Stimulated activated effector memory CD8-positive, alpha-beta T cell treated with anti-CD3 and anti-CD28 coated beads, Interleukin-12 subunit alpha, Interleukin-12 subunit beta, amount 100 ng/mL, for 72 hours (primary cell): ENCODE measurements at regions not wholly inside any gene's neighbourhood (a gene's known extent, or its start where the extent isn't known, plus 50 kb on each side); places are given as distances from the start of the nearest gene placed in this dataset.

Experiments used
- ATAC-seq: fragments of 150-1000 bp; cut with Tn5 transposase; 2 replicates; pipeline ENCODE4 v1.10.0; 2021
- DNase-seq, 2 donors: peaks; one replicate each; pipeline ENCODE4 v3.0.0; 2021 to 2022; ENCODE audit warnings: low spot score in 2 of 2
- H3K27ac Mint-ChIP-seq: one replicate; pipeline ENCODE4 v1.8.0; 2022; ENCODE audit warnings: mild to moderate bottlenecking, mixed read lengths
- H3K36me3 Mint-ChIP-seq: one replicate; pipeline ENCODE4 v1.8.0; 2022; ENCODE audit warnings: mild to moderate bottlenecking, mixed read lengths
- H3K4me1 Mint-ChIP-seq: one replicate; pipeline ENCODE4 v1.8.0; 2022; ENCODE audit warnings: mixed read lengths
- H3K4me3 Mint-ChIP-seq: one replicate; pipeline ENCODE4 v1.8.0; 2022; ENCODE audit warnings: mild to moderate bottlenecking, mixed read lengths
- H3K9me3 Mint-ChIP-seq: one replicate; pipeline ENCODE4 v1.8.0; 2022; ENCODE audit warnings: mixed read lengths

DNA sequence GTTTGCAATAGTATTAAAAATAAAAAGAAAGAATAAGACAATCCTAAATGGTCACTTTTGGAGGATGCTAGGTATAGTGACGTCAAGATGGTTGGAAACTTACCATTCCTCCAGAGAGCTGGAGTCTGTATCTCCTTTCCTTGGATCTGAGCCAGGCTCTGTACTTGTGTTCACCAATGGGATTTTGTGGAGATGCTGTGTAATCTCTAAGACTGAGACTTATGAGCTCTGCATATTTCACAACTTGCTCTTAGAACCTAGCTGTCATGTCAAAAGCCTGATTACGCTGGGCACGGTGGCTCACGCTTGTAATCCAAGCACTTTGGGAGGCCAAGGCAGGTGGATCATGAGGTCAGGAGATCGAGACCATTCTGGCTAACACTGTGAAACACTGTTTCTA is 126.8 kb upstream of the CLSTN2 start:
- Mint-ChIP-seq H3K4me1 (no peaks in the 10 kb centered on the region), H3K36me3 (no peaks in the 10 kb centered on the region), H3K27ac (no peak overlapping the region), H3K4me3 (no peak overlapping the region), H3K9me3 (no peaks in the 10 kb centered on the region)
- DNase-seq, result no peak
- ATAC-seq, result no peak

DNA sequence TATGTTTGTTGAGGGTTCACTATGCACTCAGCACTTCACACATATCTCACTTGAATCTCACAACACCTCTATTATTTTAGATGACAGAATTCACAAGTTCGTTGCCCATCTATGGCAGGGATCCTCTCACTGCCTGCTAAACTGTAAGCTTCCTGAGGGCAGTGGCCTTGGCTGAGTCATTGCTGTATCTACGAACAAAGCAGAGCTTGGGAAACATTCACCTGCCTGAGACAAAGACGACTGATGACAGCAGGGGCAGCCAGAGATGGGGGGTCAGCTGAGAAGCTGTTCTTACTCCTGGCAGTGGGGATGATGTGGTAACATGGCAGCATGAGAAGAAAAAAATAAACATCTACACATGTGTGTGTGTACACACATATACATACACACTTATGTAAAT is 125.5 kb upstream of the NMNAT3 start:
- DNase-seq, result no peak
- no peak overlapping the region for H3K4me3 Mint-ChIP-seq
- H3K9me3 Mint-ChIP-seq, result no peaks in the 10 kb centered on the region
- no peaks in the 10 kb centered on the region for H3K4me1 Mint-ChIP-seq
- no peak overlapping the region for H3K27ac Mint-ChIP-seq
- ATAC-seq, result no peak
- no peaks in the 10 kb centered on the region for H3K36me3 Mint-ChIP-seq

DNA sequence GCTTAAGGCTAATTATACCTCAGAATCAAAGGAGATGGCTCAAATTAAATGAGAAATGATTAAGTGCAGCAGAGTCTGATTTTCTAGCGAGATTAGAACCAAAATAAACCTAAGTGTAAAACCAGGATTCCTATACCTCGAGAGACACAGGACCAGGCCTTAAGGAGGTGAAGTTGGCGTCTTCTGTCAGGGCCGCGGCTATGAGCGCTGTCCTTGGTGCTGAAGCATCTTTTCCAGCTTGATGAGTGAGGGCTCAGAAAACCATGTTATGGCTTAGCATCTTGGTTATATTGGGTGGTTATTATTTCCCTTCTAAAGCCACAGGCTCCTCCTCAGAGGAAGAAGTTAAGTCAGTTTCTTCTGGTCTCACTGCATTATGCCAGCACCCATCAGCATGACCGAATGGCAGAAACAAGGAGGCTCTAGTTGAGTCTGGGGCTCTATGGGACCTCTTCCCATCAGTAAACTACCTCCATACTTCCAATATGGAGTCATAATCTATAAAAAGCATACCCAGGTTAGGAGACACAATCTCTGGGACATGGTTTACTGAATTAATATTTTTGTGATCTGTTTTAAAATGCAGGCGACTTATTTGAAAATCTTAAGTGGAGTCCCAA is 120.1 kb upstream of the NMNAT3 start:
- ATAC-seq (no peak), DNase-seq (no peak)
- peaks cover 6% of the 10 kb centered on the region for H3K9me3 Mint-ChIP-seq
- H3K36me3 Mint-ChIP-seq, result no peaks in the 10 kb centered on the region
- no peak overlapping the region for H3K4me3 Mint-ChIP-seq
- H3K4me1 Mint-ChIP-seq, result no peaks in the 10 kb centered on the region
- no peak overlapping the region for H3K27ac Mint-ChIP-seq

DNA sequence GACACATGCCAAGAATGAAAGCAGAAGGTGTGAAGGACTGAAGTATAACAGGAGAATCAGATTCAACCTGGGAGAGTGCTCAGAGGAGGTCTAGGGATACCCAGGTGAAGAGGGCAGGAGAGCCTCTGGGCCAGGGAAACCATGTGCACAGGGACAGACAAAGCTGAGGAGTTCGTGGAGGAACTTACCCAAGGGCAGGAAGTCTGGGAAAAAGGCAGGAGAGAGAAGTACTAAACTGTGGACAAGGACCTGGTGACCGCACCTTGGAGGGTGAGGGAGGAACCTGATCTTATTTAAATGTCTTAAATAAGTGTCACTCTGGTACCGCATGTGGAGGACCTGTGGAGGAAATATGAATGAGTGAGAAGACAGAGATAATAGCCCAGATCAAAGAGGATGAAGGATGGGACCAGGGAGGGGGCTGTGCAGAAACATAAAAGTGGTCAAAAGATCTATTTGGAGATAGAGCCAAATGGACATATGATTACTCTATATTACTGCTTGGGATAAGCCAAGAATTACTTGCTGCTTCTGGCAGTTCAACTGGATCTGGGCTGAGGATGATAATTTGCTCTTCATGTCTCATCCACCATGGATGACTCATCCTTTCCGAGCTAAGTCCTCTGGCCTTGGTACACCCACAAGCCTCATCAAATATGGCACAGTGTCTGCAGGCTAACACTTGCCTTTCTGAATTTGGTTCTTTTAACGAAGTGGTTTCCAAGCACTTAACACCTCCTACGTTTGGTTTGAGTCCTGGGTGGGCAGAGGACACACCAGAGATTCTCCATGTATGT is 116.9 kb upstream of the NMNAT3 start:
- H3K4me3 Mint-ChIP-seq, result no peak overlapping the region
- no peaks in the 10 kb centered on the region for H3K4me1 Mint-ChIP-seq
- DNase-seq, result no peak
- peaks cover 12% of the 10 kb centered on the region for H3K9me3 Mint-ChIP-seq
- ATAC-seq, result no peak
- no peaks in the 10 kb centered on the region for H3K36me3 Mint-ChIP-seq
- no peak overlapping the region for H3K27ac Mint-ChIP-seq

DNA sequence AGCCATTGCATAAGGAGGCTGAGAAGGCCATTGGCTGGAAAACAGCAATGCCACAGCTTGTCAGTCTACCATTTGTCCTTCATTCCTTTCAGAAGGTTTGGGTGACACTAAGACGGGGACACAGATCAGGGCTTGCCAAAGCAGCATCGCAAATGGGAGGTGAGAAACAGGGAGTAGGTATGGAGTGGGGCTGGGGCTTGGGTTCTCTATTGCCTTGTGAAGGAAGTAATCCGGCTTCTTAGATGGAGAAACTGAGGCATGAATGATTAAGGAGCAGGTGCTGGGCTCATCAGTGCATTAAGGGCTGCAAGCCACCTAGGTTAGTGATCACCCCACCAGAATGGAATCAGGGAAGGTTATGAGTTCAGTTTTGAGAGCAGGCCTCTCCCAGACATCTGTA is 115.6 kb upstream of the NMNAT3 start:
- no peak overlapping the region for H3K4me3 Mint-ChIP-seq
- H3K4me1 Mint-ChIP-seq, result no peaks in the 10 kb centered on the region
- no peak for DNase-seq
- ATAC-seq, result no peak
- peaks cover 12% of the 10 kb centered on the region for H3K9me3 Mint-ChIP-seq
- H3K27ac Mint-ChIP-seq, result no peak overlapping the region
- H3K36me3 Mint-ChIP-seq, result no peaks in the 10 kb centered on the region

DNA sequence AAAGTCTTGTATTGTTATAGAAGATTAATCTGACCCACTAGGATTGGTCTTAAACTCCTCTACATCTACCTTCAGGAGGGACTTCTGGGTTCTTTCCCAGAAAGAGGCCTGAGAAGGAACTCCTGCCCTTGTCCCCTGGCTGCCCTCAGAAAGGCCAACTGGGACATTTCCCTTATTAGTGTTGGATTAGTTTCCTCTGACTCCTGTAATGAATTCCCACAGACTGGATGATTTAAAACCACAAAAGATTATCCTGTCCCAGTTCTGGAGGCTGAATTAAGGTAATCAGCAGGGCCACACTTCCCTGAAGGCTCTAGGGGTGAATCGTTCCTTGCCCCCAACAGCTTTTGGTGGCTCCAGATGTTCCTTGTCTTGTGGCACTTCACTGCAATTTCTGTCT is 102.8 kb upstream of the NMNAT3 start:
- H3K4me1 Mint-ChIP-seq, result no peaks in the 10 kb centered on the region
- no peaks in the 10 kb centered on the region for H3K36me3 Mint-ChIP-seq
- DNase-seq, result no peak
- no peak overlapping the region for H3K4me3 Mint-ChIP-seq
- no peak overlapping the region for H3K27ac Mint-ChIP-seq
- ATAC-seq, result no peak
- no peaks in the 10 kb centered on the region for H3K9me3 Mint-ChIP-seq

DNA sequence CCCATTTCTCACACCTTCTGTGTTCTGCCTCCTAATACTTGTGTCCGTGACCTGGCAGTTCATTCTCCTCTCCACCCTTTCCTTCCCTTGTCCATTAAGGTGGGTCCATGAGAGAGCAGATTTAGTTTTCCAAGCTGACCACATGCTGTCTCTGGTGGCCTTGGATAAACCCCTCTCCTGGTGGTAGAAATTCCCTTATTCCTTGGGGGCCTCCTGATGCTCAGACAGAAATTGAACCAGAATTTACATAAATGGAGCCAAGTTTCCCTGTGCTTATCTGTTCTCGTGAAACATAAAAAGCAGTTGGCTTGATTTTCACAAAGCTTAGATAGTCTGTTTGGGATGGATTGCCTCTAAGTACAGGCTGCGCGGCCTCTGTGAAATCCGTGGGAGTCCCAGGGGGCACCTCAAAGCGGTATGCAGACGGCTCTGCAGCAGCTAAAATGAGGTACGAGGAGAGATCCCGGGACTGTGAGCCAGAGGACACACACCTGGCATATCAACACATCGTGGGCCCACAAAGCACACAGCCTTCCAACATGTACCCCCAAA is 101.0 kb upstream of the NMNAT3 start:
- H3K36me3 Mint-ChIP-seq, result no peaks in the 10 kb centered on the region
- H3K9me3 Mint-ChIP-seq, result no peaks in the 10 kb centered on the region
- DNase-seq (no peak), ATAC-seq (no peak)
- H3K4me3 Mint-ChIP-seq, result no peak overlapping the region
- H3K27ac Mint-ChIP-seq, result no peak overlapping the region
- H3K4me1 Mint-ChIP-seq, result no peaks in the 10 kb centered on the region

DNA sequence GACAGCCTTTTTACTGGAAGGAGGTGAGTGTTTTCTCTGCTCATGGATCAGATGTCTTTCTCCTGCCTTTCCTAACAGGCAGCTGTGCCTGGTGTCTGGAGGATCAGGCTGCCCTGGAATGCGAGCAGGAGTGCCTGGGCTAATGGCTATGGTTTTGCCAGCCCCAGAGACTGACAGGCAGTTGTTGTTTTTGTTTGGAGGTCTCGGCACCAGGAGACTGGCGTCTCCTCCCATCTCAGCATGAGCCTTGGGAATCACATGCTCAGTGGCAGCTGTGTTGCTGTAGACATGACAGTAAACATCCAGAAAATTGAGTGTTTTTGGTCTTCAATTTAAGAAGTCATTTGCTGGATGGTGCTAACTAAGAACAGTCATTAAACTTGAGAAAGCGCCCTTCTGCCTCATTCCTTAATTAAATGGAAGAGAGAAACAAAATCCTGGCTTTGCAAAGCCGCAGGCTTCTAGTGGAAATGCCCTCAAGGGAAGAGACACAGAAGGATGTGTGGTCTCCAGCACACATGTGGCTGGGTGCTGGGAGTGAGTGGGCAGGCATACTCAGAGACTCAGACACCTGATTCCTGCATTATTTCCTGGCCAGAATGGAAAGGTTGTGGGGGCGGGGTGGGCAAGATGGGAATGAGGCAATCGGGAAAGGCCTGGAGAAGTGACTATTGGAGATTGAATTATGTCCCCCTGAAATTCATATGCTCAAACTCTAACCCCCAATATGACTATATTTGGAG is 97.0 kb upstream of the NMNAT3 start:
- no peaks in the 10 kb centered on the region for H3K4me1 Mint-ChIP-seq
- no peak overlapping the region for H3K27ac Mint-ChIP-seq
- no peak overlapping the region for H3K4me3 Mint-ChIP-seq
- DNase-seq, result no peak
- no peaks in the 10 kb centered on the region for H3K36me3 Mint-ChIP-seq
- no peak for ATAC-seq
- H3K9me3 Mint-ChIP-seq, result no peaks in the 10 kb centered on the region

DNA sequence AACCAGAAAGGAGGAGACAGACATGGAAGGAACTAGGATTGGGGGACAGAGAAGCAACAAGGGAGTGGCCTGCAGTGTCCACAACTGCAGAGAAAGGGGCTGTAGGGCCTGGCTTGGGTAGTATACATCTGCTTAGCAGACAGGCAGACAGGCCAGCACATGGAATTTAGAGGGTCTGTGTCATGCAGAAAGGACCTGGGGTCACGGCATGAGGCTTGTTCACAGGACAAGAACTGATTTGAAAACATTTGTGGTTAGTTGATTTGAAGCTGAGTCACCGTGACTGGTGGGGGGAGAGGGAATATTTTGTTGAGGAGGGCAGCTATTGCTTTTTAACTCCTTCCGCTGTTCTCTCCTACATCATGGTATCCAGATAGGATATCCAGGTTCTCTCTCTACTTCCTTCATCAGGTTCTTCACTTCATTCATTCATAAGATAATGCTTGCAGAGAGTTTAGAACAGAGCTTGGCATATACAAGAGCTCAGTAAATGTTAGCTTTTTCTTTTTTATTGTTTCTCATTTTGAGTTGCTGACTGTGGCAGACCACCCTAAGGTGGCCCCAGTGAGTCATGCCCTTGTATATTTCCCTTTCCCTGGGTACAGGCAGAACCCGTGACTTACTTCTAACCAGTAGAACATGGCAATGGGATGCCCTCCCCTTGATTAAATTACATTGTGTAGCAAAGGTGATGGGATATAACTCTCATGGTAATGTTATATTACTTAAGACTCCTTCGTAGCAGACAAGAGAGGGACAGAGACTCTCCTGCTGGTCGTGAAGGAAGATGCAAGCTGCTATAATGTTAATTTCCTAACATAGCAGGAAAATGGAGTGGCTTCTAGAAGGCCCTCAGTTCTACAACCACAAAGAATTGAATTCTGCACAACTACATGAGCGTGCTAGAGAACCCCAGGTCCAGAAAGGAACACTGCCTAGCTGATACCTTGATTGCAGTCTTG is 95.0 kb upstream of the NMNAT3 start:
- DNase-seq (no peak), ATAC-seq (no peak)
- Mint-ChIP-seq H3K36me3 (no peaks in the 10 kb centered on the region), H3K27ac (no peak overlapping the region), H3K4me3 (no peak overlapping the region), H3K4me1 (no peaks in the 10 kb centered on the region), H3K9me3 (no peaks in the 10 kb centered on the region)

DNA sequence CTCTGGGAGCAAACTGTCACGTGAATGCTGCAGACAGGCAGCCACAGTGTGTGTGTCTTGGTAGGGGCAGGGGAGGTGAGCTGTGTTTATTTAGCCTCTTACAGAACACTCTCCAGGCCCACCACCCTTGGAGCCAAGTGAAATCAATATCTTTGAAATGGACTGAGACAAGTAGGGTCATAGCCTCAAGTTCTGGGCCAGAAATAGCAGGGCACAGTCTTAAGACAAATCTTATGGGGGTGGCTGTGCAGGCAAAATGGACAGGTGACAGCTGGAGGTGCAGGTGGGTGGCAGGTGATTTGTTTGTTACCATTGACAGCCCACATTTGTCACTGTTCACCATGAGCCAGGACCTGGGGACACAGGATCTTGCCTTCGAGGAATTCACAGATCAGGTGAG is 93.6 kb upstream of the NMNAT3 start:
- H3K27ac Mint-ChIP-seq, result no peak overlapping the region
- H3K4me3 Mint-ChIP-seq, result no peak overlapping the region
- H3K9me3 Mint-ChIP-seq, result no peaks in the 10 kb centered on the region
- no peak for DNase-seq
- no peak for ATAC-seq
- no peaks in the 10 kb centered on the region for H3K36me3 Mint-ChIP-seq
- H3K4me1 Mint-ChIP-seq, result no peaks in the 10 kb centered on the region

DNA sequence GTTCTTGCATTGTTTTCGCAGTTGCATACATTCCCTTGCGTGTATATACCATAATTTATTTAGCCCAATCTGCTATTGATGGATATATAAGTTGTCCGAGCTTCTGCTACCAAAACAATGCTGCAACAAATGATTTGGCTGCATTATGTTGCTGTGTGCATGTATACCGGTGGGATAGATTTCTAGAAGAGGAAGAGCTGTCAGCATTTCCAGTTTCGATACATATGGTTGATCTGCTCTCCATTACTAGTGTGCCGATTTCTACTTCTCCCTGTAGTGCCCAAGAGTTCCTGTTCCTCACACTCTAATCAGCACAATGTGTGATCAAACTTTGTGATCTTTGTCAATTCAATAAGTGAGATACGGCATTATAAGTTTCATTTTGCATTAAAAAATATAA is 92.8 kb upstream of the NMNAT3 start:
- Mint-ChIP-seq H3K36me3 (no peaks in the 10 kb centered on the region), H3K4me3 (no peak overlapping the region), H3K9me3 (no peaks in the 10 kb centered on the region), H3K27ac (no peak overlapping the region), H3K4me1 (no peaks in the 10 kb centered on the region)
- ATAC-seq (no peak), DNase-seq (no peak)

DNA sequence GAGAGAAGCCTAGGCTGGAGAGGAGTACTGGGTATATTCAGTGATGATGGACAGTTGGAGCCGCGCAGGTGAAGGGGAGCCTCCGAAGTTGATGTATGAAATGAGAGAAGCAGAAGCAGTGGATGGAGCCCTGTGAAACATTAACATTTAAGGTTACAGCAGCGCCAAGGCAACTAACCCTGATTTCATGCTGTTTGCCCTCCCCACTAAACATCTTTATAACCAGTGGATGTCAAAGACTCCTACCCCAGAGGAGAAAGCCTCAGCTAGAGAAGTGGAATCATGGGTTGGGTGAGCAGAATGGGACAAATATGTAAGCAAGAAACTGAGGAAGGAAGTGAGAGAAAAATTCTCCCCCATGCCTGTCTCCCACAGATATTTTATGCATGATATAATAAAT is 92.0 kb upstream of the NMNAT3 start:
- Mint-ChIP-seq H3K36me3 (no peaks in the 10 kb centered on the region), H3K27ac (no peak overlapping the region), H3K9me3 (no peaks in the 10 kb centered on the region), H3K4me3 (no peak overlapping the region), H3K4me1 (no peaks in the 10 kb centered on the region)
- DNase-seq, result no peak
- ATAC-seq, result no peak

DNA sequence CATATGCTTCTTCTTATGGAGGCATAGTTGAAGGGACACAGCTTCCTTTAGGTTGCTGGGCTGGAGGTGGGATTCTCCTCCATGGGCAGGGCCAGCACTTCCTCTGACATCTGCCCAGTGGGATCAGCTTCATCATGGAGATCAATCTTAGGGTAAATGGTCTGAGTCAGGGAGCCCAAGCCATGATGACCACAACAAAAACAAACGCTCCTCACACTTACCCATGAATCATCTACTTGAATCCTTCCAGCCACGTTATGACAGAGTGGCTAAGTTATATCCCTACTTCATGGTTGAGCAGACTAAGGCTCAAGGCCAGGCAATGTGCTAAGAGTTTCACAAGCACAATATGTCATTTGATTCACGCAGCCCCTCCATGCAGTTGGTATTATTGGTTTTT is 87.2 kb upstream of the NMNAT3 start:
- no peak for ATAC-seq

DNA sequence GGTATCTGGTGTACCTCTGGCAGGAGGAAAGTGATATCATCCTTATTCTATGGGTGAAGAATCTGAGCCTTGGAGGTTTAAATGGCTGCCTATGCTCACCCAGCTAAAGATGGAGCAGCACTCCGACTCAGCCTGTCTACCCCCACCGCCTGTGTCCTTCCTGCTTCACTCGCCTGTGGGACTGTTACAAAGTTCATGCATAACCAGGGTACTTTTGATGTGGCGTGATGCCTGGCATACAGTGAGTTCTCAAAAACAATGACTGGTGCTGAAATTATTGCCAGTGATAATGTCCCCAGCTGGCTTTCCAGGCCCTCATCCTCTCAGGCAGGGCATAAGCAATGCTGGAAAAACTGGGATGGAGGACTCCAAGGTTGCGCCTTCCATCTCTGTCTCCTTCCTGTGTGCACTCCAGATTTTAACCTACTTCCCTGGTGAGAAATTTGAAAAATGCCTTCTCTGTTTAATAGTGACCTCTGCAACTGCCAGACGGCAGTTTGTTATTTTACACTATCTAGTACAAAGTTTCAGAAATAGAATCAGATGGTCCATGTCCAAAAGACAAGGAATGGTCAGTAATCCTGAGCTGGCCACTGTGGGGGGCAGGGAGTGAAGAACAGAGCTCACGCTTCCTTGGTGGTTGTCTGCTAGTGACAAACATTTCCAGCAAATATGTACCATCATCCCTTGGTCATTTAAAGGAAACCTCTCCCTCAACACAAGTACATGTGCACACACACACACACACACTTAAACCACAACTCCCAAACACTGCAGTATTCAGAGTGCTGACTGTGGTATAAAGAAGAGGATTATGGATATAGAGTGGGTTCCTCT is 86.5 kb upstream of the NMNAT3 start:
- Mint-ChIP-seq H3K36me3 (no peaks in the 10 kb centered on the region), H3K4me1 (no peaks in the 10 kb centered on the region), H3K9me3 (no peaks in the 10 kb centered on the region), H3K27ac (no peak overlapping the region), H3K4me3 (no peak overlapping the region)
- DNase-seq (no peak), ATAC-seq (no peak)

More for the DNA sequence above, 87.2 kb upstream of the NMNAT3 start:
- Mint-ChIP-seq H3K9me3 (no peaks in the 10 kb centered on the region), H3K27ac (no peak overlapping the region), H3K4me3 (no peak overlapping the region), H3K4me1 (no peaks in the 10 kb centered on the region), H3K36me3 (no peaks in the 10 kb centered on the region)
- DNase-seq, result no peak
